NCI-H1417 (cell line): ENCODE measurements at regions not wholly inside any gene's neighbourhood (a gene's known extent, or its start where the extent isn't known, plus 50 kb on each side); places are given as distances from the start of the nearest gene placed in this dataset.

Experiments
- DNase-seq, 3 experiments: peaks; one replicate each; lab custom pipeline; 2025; lab: John Stamatoyannopoulos, UW

DNA sequence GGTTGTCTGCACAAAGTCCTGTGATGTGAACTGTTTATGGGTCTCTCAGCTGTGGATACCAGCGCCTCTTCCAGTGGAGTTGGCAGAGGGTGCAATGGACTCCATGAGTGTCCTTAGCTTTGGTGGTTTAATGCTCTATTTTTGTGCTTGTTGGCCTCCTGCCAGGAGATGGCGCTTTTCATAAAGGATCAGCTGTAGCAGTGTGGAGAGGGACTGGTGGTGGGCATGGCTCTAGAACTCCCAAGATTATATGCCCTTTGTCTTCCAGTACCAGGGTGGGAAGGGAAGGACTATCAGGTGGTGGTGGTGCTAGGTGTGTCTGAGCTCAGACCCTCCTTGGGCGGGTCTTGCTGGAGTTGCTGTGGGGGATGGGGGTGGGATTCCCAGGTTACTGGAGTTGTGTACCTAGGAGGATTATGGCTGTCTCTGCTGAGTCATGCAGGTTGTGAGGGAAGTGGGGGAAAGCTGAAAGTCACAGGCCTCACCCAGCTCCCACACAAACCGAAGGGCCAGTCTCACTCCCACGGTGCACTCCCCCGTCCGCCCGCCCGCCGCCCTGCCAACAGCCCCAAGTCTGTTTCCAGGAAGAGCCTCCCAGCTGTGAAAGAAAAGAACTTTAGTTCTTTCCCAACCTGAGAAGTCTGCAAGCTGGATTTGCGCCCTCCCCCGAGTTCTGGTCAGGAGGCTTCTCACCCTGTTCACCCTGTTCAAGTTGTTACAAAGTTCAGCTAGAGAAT lies 108.1 kb downstream of the MARCO start:
- DNase-seq: peak; percentile 19 to 56 (median 41)
